ENCODE measurements at regions not wholly inside any gene's neighbourhood (a gene's known extent, or its start where the extent isn't known, plus 50 kb on each side); places are given as distances from the start of the nearest gene placed in this dataset.

GRCh38 chr4:56195025-56195424 lies 192.3 kb downstream of the AASDH start:
- Histone ChIP-seq H3K4me3 (ENCODE audit: low read length) (no peak overlapping the region), H3K9ac (ENCODE audit: low read length) (no peak overlapping the region), H3K9me3 (ENCODE audit: control insufficient read depth, low read length) (no peaks in the 10 kb centered on the region), H3K27me3 (ENCODE audit: control insufficient read depth, insufficient read depth, low read length) (no peaks in the 10 kb centered on the region), H3K36me3 (ENCODE audit: control insufficient read depth, insufficient read depth, low read length) (no peaks in the 10 kb centered on the region), H3K4me1 (ENCODE audit: control insufficient read depth, insufficient read depth, low read length) (peaks cover 3% of the 10 kb centered on the region)

DNA sequence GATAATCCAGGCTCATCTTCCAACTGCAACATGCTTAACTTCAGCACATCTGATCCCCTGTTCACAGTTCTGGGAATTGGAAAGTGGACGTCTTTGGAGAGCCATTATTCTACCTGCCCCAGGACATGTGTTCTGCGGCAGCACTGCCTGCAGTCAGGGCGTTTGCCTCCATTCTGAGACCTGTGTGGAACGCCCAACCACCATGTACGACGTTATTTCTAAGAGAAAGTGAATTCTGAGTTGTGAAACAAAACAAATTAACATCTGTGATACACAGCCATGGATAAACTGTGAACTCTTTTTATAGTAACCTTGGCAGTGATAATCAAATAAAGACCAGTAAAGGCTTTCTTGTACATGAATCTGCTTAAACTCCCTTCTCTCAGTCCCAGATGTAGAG lies 195.8 kb downstream of the AASDH start:
- H3K9ac ChIP-seq (ENCODE audit: low read length): no peak overlapping the region
- peaks cover 14% of the 10 kb centered on the region for H3K4me1 ChIP-seq (ENCODE audit: control insufficient read depth, insufficient read depth, low read length)

DNA sequence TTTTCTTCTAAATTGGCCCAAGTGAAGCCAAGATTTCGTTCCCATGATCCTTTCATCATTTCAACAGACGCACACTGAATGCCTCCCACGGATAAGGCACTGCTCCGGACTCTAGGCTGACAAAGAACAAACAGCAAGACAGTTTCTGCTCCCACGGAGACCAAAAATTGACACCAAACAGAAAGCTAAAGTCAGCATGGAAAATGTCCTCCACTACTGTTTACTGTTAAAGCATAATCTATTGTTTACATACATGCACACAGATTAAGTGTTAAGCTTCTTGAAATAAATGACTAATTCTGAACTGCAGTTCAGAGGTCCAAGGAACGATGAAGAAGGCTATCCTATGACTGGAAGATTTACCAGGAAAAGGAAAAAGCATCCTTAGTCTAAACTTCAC lies 199.6 kb downstream of the AASDH start:
- peaks cover 17% of the 10 kb centered on the region for H3K4me1 ChIP-seq (ENCODE audit: control insufficient read depth, insufficient read depth, low read length)
- H3K9me3 ChIP-seq (ENCODE audit: control insufficient read depth, low read length): no peaks in the 10 kb centered on the region
- no peaks in the 10 kb centered on the region for H3K27me3 ChIP-seq (ENCODE audit: control insufficient read depth, insufficient read depth, low read length)
- no peak overlapping the region for H3K9ac ChIP-seq (ENCODE audit: low read length)
- no peak overlapping the region for H3K4me3 ChIP-seq (ENCODE audit: low read length)
- H3K36me3 ChIP-seq (ENCODE audit: control insufficient read depth, insufficient read depth, low read length): no peaks in the 10 kb centered on the region

More for the DNA sequence above, 195.8 kb downstream of the AASDH start:
- H3K36me3 ChIP-seq (ENCODE audit: control insufficient read depth, insufficient read depth, low read length): no peaks in the 10 kb centered on the region
- no peak overlapping the region for H3K4me3 ChIP-seq (ENCODE audit: low read length)
- no peaks in the 10 kb centered on the region for H3K9me3 ChIP-seq (ENCODE audit: control insufficient read depth, low read length)
- H3K27me3 ChIP-seq (ENCODE audit: control insufficient read depth, insufficient read depth, low read length): no peaks in the 10 kb centered on the region

DNA sequence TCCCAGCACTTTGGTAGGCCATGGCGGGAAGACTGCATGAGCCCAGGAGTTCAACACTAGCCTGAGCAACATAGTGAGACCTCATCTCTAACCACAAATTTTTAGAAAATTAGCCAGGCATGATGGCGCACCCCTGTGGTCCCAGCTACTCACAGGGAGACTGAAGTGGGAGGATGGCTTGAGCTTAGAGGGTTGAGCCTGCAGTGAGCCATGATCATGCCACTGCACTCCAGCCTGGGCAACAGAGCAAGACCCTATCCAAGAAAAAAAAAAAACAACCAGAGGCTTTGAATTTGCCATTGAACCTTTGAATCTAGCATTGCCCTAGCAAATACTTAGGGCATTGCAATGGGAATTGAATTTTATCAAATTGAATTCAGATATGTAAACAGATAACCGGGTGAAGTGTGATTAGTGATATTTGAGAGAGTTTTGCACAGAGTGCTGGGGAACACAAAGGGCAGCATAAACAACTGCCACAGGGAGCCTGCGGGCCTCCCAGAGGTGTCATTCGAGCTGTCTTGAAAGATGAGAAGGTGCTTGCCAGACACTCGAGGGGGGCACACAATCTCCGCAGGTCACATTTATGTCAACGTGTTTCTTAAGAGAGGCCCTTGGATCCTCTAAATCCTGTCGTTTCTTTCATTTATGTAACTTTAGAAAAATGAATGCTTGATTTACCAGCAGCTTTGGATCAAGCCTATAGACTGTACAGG lies 200.3 kb downstream of the AASDH start:
- H3K4me1 ChIP-seq (ENCODE audit: control insufficient read depth, insufficient read depth, low read length): peaks cover 17% of the 10 kb centered on the region
- H3K9me3 ChIP-seq (ENCODE audit: control insufficient read depth, low read length): no peaks in the 10 kb centered on the region
- H3K4me3 ChIP-seq (ENCODE audit: low read length): no peak overlapping the region
- H3K9ac ChIP-seq (ENCODE audit: low read length): no peak overlapping the region
- no peaks in the 10 kb centered on the region for H3K27me3 ChIP-seq (ENCODE audit: control insufficient read depth, insufficient read depth, low read length)
- no peaks in the 10 kb centered on the region for H3K36me3 ChIP-seq (ENCODE audit: control insufficient read depth, insufficient read depth, low read length)

GRCh38 chr4:56185901-56186300 lies 201.4 kb downstream of the AASDH start:
- H3K4me3 ChIP-seq (ENCODE audit: low read length): no peak overlapping the region
- no peaks in the 10 kb centered on the region for H3K36me3 ChIP-seq (ENCODE audit: control insufficient read depth, insufficient read depth, low read length)
- no peaks in the 10 kb centered on the region for H3K27me3 ChIP-seq (ENCODE audit: control insufficient read depth, insufficient read depth, low read length)
- no peaks in the 10 kb centered on the region for H3K9me3 ChIP-seq (ENCODE audit: control insufficient read depth, low read length)
- peaks cover 17% of the 10 kb centered on the region for H3K4me1 ChIP-seq (ENCODE audit: control insufficient read depth, insufficient read depth, low read length)
- no peak overlapping the region for H3K9ac ChIP-seq (ENCODE audit: low read length)

- H3K9ac ChIP-seq (ENCODE audit: low read length): no peak overlapping the region
These were observed 203.1 kb downstream of the AASDH start for GRCh38 chr4:56184214-56184613.

DNA sequence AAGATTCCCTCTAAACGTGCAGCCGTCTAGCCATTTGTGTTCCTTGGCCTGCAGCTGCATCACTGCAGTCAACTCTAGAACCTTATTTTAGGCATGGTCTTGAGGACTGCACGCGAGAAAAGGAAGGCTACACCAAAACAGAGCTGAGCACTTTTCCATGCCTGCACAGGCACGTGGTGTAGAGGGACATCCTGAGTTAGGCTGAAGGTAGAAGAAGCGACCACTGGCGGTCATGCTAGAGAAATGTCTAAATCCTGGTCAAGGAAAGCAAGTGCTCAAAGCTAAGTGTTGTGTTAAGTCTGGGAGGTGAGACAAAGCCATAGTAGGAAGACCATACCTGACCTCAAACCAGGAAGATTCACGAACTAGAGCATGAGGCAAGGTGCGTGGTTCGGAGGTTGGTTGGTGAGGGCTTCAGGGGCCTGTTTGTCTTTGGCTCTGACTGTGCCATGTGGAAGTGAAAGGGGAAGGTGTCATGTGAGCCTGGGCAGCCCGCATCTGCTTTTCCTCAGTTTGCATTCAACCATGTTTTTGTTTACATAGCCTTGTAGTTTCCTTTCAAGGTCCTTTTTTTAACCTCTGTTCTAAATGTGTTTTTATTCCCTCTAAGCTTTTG lies 203.8 kb downstream of the AASDH start:
- H3K27me3 ChIP-seq (ENCODE audit: control insufficient read depth, insufficient read depth, low read length): no peaks in the 10 kb centered on the region
- no peak overlapping the region for H3K9ac ChIP-seq (ENCODE audit: low read length)
- no peaks in the 10 kb centered on the region for H3K36me3 ChIP-seq (ENCODE audit: control insufficient read depth, insufficient read depth, low read length)
- no peaks in the 10 kb centered on the region for H3K9me3 ChIP-seq (ENCODE audit: control insufficient read depth, low read length)
- H3K4me1 ChIP-seq (ENCODE audit: control insufficient read depth, insufficient read depth, low read length): peaks cover 17% of the 10 kb centered on the region
- no peak overlapping the region for H3K4me3 ChIP-seq (ENCODE audit: low read length)

More at GRCh38 chr4:56184214-56184613, 203.1 kb downstream of the AASDH start:
- H3K36me3 ChIP-seq (ENCODE audit: control insufficient read depth, insufficient read depth, low read length): no peaks in the 10 kb centered on the region
- peaks cover 17% of the 10 kb centered on the region for H3K4me1 ChIP-seq (ENCODE audit: control insufficient read depth, insufficient read depth, low read length)
- no peak overlapping the region for H3K4me3 ChIP-seq (ENCODE audit: low read length)
- H3K9me3 ChIP-seq (ENCODE audit: control insufficient read depth, low read length): no peaks in the 10 kb centered on the region
- H3K27me3 ChIP-seq (ENCODE audit: control insufficient read depth, insufficient read depth, low read length): no peaks in the 10 kb centered on the region

DNA sequence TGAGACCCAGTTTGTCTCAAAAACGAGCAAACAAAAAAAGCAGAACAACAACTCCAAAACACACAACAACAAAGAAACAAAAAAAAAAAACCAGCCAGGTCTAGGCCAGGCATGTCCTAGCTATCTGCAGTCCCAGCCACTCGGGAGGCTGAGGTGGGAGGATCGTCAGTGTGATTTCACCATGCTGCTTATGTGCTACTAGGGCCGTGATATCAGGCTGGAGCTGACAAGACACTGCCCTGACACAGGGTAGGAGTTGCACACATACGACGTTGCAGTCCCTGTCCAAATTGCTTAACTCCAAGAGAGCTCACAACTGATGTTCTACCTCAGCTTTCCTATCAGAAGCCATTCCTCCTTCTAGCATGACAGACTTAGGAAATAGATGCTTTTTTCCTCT lies 204.9 kb downstream of the AASDH start:
- H3K4me1 ChIP-seq (ENCODE audit: control insufficient read depth, insufficient read depth, low read length): peaks cover 11% of the 10 kb centered on the region
- H3K36me3 ChIP-seq (ENCODE audit: control insufficient read depth, insufficient read depth, low read length): no peaks in the 10 kb centered on the region
- H3K4me3 ChIP-seq (ENCODE audit: low read length): no peak overlapping the region
- H3K9ac ChIP-seq (ENCODE audit: low read length): no peak overlapping the region
- no peaks in the 10 kb centered on the region for H3K9me3 ChIP-seq (ENCODE audit: control insufficient read depth, low read length)
- H3K27me3 ChIP-seq (ENCODE audit: control insufficient read depth, insufficient read depth, low read length): no peaks in the 10 kb centered on the region

- Histone ChIP-seq H3K4me3 (ENCODE audit: low read length) (no peak overlapping the region), H3K9me3 (ENCODE audit: control insufficient read depth, low read length) (no peaks in the 10 kb centered on the region), H3K27me3 (ENCODE audit: control insufficient read depth, insufficient read depth, low read length) (no peaks in the 10 kb centered on the region), H3K9ac (ENCODE audit: low read length) (no peak overlapping the region), H3K36me3 (ENCODE audit: control insufficient read depth, insufficient read depth, low read length) (no peaks in the 10 kb centered on the region), H3K4me1 (ENCODE audit: control insufficient read depth, insufficient read depth, low read length) (peaks cover under 1% of the 10 kb centered on the region)
These were observed 205.9 kb downstream of the AASDH start for GRCh38 chr4:56181140-56181953.

- H3K4me1 ChIP-seq (ENCODE audit: control insufficient read depth, insufficient read depth, low read length): no peaks in the 10 kb centered on the region
- no peaks in the 10 kb centered on the region for H3K9me3 ChIP-seq (ENCODE audit: control insufficient read depth, low read length)
- H3K27me3 ChIP-seq (ENCODE audit: control insufficient read depth, insufficient read depth, low read length): no peaks in the 10 kb centered on the region
- no peak overlapping the region for H3K4me3 ChIP-seq (ENCODE audit: low read length)
- no peaks in the 10 kb centered on the region for H3K36me3 ChIP-seq (ENCODE audit: control insufficient read depth, insufficient read depth, low read length)
- H3K9ac ChIP-seq (ENCODE audit: low read length): no peak overlapping the region
These were observed 218.2 kb downstream of the AASDH start for GRCh38 chr4:56169061-56169460.

GRCh38 chr4:56164907-56165306 lies 216.2 kb downstream of the CEP135 start:
- H3K9ac ChIP-seq (ENCODE audit: low read length): no peak overlapping the region
- no peaks in the 10 kb centered on the region for H3K4me1 ChIP-seq (ENCODE audit: control insufficient read depth, insufficient read depth, low read length)
- no peak overlapping the region for H3K4me3 ChIP-seq (ENCODE audit: low read length)
- H3K9me3 ChIP-seq (ENCODE audit: control insufficient read depth, low read length): no peaks in the 10 kb centered on the region
- H3K27me3 ChIP-seq (ENCODE audit: control insufficient read depth, insufficient read depth, low read length): no peaks in the 10 kb centered on the region
- H3K36me3 ChIP-seq (ENCODE audit: control insufficient read depth, insufficient read depth, low read length): no peaks in the 10 kb centered on the region

DNA sequence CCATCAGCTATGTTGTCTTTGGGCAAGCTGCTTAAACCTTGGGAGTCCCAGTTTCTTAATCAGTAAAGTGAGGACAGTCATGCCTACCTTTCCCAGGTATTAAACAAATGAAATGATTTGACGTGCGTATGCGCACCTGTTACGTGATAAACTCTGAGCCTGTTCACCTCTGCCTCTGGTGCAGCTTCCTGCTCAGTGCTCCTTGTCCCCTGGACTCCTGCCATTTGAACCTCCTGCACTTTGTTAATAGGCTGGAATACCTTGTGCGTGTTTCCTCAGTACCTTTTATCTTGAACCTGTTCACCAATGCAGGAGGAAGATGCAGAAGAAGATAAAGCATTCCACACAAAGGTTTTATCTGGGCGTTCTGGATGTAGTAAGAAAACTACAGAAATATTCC lies 211.9 kb downstream of the CEP135 start:
- Histone ChIP-seq H3K36me3 (ENCODE audit: control insufficient read depth, insufficient read depth, low read length) (no peaks in the 10 kb centered on the region), H3K9me3 (ENCODE audit: control insufficient read depth, low read length) (no peaks in the 10 kb centered on the region), H3K27me3 (ENCODE audit: control insufficient read depth, insufficient read depth, low read length) (no peaks in the 10 kb centered on the region), H3K4me1 (ENCODE audit: control insufficient read depth, insufficient read depth, low read length) (no peaks in the 10 kb centered on the region), H3K4me3 (ENCODE audit: low read length) (no peak overlapping the region), H3K9ac (ENCODE audit: low read length) (no peak overlapping the region)

Data from mucosa of stomach (tissue), 1 donor.